Stimulated activated naive CD8-positive, alpha-beta T cell treated with anti-CD3 and anti-CD28 coated beads, Interleukin-15, Interleukin-2, amounts not matched to agents 100 ng/mL and 50 ng/mL, for 24 hours (primary cell): ENCODE measurements at regions not wholly inside any gene's neighbourhood (a gene's known extent, or its start where the extent isn't known, plus 50 kb on each side); places are given as distances from the start of the nearest gene placed in this dataset.

Source experiments
- H3K27ac Mint-ChIP-seq: one replicate; pipeline ENCODE4 v1.8.0; 2021; ENCODE audit warnings: mild to moderate bottlenecking, mixed read lengths
- H3K27me3 Mint-ChIP-seq: one replicate; pipeline ENCODE4 v1.8.0; 2021; ENCODE audit warnings: mixed read lengths
- H3K36me3 Mint-ChIP-seq: one replicate; pipeline ENCODE4 v1.8.0; 2021; ENCODE audit warnings: low read depth, mixed read lengths
- H3K4me1 Mint-ChIP-seq: one replicate; pipeline ENCODE4 v1.8.0; 2021; ENCODE audit warnings: low read depth, mixed read lengths
- H3K4me3 Mint-ChIP-seq: one replicate; pipeline ENCODE4 v1.8.0; 2021; ENCODE audit warnings: mild to moderate bottlenecking, mixed read lengths
- H3K9me3 Mint-ChIP-seq: one replicate; pipeline ENCODE4 v1.8.0; 2021; ENCODE audit warnings: mixed read lengths

- peaks cover 22% of the 10 kb centered on the region for H3K27me3 Mint-ChIP-seq
- H3K9me3 Mint-ChIP-seq = no peaks in the 10 kb centered on the region
- H3K36me3 Mint-ChIP-seq = no peaks in the 10 kb centered on the region
- peak overlapping the region; percentile 41 for H3K27ac Mint-ChIP-seq
- peak overlapping the region; percentile 74 for H3K4me3 Mint-ChIP-seq
- H3K4me1 Mint-ChIP-seq = peaks cover 47% of the 10 kb centered on the region
Measured at GRCh38 chr11:123303924-123304323, 108.9 kb upstream of the CLMP start.

DNA sequence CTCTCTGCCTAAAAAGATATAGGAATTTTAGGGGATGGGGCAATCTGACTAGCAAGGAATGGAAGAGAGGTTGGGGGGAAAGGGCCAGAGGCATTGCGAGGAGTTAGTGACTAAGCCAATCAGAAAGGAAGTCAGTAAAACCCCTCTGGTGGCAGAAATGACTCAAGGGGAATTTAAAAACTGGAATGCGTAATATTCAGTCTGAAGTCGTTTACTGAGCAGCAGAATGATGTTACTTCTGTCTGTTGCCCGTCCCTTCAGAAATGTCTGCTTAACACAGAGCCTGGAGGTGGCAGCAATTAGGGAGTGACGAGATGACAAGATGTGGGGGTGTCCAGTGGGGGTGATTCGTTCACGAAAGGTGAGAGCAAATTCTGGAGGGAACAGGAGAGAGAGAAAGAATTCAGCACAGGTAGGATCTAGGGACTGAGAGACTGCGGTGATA lies 107.7 kb upstream of the CLMP start:
- peak overlapping the region; percentile 74 for H3K4me3 Mint-ChIP-seq
- H3K4me1 Mint-ChIP-seq = peaks cover 47% of the 10 kb centered on the region
- peak overlapping the region; percentile 85 for H3K27ac Mint-ChIP-seq
- H3K9me3 Mint-ChIP-seq = no peaks in the 10 kb centered on the region
- H3K27me3 Mint-ChIP-seq = peaks cover 22% of the 10 kb centered on the region
- no peaks in the 10 kb centered on the region for H3K36me3 Mint-ChIP-seq

DNA sequence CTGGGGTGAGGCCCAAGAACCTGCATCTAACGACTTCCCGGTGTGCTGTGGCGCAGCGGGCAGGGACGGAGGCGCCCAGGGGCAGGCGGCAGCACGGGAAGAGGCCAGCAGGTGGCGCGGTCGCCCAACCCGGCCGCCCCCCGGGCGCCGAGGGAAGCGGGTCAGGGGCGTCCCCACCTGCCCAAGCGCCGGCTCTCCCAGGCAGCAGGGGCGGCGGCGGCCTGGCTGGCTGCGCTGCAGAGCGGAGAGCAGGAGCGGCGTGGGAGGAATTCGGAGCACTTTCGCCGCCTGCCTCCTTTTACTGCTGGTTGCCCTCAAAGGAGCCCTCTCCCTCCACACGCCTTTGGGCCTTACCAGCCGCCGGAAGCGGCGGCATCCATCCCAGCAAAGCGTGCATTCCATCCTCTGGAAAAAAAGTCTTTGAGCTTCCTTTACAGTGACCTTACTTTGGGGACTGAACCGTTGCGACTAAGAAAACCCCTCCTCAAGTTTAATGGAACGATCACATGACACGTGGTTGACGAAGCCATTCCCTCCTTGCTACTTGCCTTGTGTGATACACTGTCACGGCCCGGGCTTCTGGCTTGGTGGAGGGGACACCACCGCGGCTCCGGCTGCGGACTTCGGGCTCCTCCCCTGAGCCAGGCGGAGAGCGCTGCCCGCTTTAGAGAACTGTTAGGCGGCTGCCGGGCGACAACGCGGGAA lies 106.8 kb upstream of the CLMP start:
- Mint-ChIP-seq H3K27me3 (peaks cover 22% of the 10 kb centered on the region), H3K9me3 (no peaks in the 10 kb centered on the region), H3K27ac (peak overlapping the region; percentile 85), H3K36me3 (no peaks in the 10 kb centered on the region), H3K4me1 (peaks cover 47% of the 10 kb centered on the region), H3K4me3 (peak overlapping the region; percentile 56)

- H3K27ac Mint-ChIP-seq = no peak overlapping the region
- peaks cover 25% of the 10 kb centered on the region for H3K27me3 Mint-ChIP-seq
- no peak overlapping the region for H3K4me3 Mint-ChIP-seq
- H3K9me3 Mint-ChIP-seq = no peaks in the 10 kb centered on the region
- peaks cover 47% of the 10 kb centered on the region for H3K4me1 Mint-ChIP-seq
- no peaks in the 10 kb centered on the region for H3K36me3 Mint-ChIP-seq
Measured at GRCh38 chr11:123301013-123301591, 106.1 kb upstream of the CLMP start.

GRCh38 chr11:123299721-123300120 lies 104.7 kb upstream of the CLMP start:
- Mint-ChIP-seq H3K27ac (no peak overlapping the region), H3K27me3 (peaks cover 18% of the 10 kb centered on the region), H3K4me1 (peaks cover 41% of the 10 kb centered on the region), H3K4me3 (no peak overlapping the region), H3K36me3 (no peaks in the 10 kb centered on the region), H3K9me3 (no peaks in the 10 kb centered on the region)

DNA sequence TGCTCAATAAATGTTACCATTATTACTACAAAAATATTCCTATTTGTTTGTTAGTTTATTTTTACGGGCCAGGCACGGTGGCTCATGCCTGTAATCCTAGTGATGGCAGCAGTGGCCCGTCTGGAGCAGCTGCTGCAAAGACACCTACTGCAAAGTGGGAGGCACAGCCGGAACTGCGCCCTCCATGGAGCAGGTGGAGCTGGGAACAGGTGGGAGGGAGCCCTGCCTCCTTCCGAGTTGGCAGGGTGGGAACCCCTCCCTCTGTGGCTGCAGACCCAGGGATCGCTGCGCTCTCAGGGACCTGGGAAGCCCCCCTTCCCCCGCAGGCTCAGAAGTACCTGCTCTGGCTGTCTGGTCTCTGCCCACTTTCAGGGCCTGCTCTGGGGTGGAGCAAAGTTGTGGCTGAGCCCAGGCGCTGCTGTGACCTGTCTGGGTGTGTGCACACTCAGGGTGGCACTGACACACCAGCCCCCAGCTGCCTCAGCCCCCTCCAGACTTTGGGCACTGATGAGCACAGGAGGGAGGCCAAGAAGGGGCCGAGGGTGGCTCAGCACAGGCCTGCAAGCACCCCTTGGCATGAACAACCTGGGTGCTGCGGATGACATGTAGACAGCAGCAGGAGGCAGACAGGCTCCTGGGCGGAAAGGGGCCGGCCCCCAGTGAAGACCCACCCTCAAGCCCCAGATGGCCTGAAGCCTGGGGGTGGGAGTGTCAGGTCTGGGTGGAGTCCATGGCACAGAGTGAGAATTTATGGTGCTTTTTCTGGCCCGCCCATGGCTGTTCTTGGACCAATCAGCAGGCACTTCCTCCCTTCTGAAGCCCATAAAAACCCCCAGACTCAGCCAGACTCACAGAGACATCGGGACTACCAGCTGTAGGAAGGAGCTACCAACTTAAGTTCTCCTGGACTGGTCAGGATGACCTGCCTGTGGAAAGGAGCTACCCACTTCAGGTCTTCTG lies 103.7 kb upstream of the CLMP start:
- Mint-ChIP-seq H3K36me3 (no peaks in the 10 kb centered on the region), H3K9me3 (no peaks in the 10 kb centered on the region), H3K27me3 (peaks cover 9% of the 10 kb centered on the region), H3K4me3 (no peak overlapping the region), H3K4me1 (peaks cover 32% of the 10 kb centered on the region), H3K27ac (no peak overlapping the region)

GRCh38 chr11:123292647-123293046 lies 97.6 kb upstream of the CLMP start:
- Mint-ChIP-seq H3K27me3 (peaks cover 3% of the 10 kb centered on the region), H3K27ac (no peak overlapping the region), H3K9me3 (no peaks in the 10 kb centered on the region), H3K4me3 (no peak overlapping the region), H3K4me1 (no peaks in the 10 kb centered on the region), H3K36me3 (no peaks in the 10 kb centered on the region)

DNA sequence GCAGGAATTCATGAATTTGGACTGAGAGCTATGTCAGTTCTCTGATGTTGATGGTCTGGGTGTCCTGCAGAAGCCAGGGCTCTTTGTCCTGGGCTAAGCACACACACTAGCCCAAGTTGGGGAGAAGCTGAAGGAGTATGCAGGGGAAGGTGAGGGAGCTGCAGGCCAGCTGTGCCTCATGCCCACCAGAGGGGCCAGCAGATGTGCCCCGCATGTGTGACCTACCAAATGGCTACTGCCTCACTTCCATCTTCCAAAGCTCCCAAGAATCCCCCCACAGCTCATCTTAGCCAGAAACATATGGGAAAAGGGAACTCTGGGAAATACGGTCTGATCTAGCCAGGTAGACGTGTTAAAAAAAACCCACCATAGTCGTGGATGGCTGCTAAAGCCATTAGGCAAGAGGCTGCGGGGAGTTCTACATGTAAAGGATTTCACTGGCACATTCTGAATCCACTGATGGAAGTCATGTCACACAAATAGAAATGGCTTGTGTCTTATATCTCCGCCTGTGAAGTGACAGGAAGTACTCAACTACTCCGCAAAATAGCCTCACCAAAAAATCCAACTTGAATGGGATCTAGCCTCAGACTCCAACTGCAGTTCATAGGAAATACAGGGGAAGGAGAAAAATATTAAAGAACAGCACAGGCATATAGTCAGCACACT lies 96.3 kb upstream of the CLMP start:
- Mint-ChIP-seq H3K4me3 (no peak overlapping the region), H3K36me3 (no peaks in the 10 kb centered on the region), H3K27ac (no peak overlapping the region), H3K4me1 (no peaks in the 10 kb centered on the region), H3K9me3 (no peaks in the 10 kb centered on the region), H3K27me3 (peaks cover 4% of the 10 kb centered on the region)

DNA sequence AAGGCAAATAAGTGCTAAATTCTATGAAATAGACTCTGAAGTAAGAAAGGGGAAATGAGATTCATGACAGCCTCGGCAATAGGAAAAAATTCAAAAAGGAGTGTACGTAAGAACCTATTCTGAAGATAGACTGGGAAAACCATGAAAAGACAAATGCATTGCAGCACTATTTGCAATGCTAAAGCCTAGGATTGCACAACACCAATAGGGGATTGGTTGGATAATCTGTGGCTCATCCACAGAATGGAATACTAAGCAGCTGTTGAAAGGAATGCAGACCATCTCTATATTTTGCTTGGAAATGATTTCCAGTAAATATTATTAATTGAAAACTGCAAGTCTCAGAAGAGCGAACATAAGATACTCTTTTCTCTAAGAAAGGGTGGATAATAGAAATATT lies 91.7 kb upstream of the CLMP start:
- no peaks in the 10 kb centered on the region for H3K9me3 Mint-ChIP-seq
- H3K36me3 Mint-ChIP-seq = no peaks in the 10 kb centered on the region
- peaks cover 15% of the 10 kb centered on the region for H3K27me3 Mint-ChIP-seq
- no peak overlapping the region for H3K4me3 Mint-ChIP-seq
- H3K27ac Mint-ChIP-seq = no peak overlapping the region
- no peaks in the 10 kb centered on the region for H3K4me1 Mint-ChIP-seq

GRCh38 chr11:123286255-123286654 lies 91.2 kb upstream of the CLMP start:
- Mint-ChIP-seq H3K4me1 (no peaks in the 10 kb centered on the region), H3K27me3 (peaks cover 19% of the 10 kb centered on the region), H3K27ac (no peak overlapping the region), H3K4me3 (no peak overlapping the region), H3K9me3 (no peaks in the 10 kb centered on the region), H3K36me3 (no peaks in the 10 kb centered on the region)

DNA sequence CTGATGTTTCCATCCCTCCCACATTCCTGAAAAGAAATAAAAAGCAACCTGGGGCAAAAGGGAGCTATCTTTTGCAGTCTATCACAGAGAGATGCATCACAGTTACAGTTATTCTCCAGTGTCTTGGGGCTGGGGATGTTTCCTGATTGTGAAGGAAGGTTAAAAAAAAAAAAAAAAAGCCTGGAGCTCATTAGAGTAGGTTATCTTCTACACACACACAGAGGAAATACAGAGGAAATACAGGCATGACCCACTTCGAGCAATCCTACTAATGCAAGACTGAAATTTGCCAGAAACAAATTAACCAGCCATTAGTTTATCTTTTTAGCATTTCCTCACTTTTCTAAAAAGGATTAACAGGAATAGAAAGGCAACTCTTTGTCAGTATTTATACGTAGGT lies 89.4 kb upstream of the CLMP start:
- Mint-ChIP-seq H3K4me1 (no peaks in the 10 kb centered on the region), H3K9me3 (no peaks in the 10 kb centered on the region), H3K27ac (no peak overlapping the region), H3K4me3 (no peak overlapping the region), H3K27me3 (peaks cover 24% of the 10 kb centered on the region), H3K36me3 (no peaks in the 10 kb centered on the region)

DNA sequence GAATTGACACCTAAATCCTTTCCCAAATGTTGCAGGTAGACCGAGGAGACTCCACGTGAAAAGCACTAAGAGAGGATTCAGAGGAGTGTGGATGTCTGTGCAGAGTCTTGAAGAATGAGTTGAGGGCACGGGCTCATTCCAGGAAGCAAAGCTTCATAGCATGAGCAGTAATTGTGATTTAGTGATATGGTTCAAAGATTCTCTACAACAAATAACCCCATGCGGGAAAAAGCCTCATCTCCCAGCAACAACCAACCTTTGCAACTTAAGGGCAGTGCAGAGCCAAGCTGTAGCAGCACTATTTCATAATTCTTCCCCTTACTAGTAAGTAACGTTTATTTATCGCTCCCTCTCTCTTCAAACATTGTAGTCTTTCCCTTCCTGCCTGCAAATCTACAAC lies 87.5 kb upstream of the CLMP start:
- peaks cover 28% of the 10 kb centered on the region for H3K27me3 Mint-ChIP-seq
- H3K27ac Mint-ChIP-seq = no peak overlapping the region
- H3K4me1 Mint-ChIP-seq = no peaks in the 10 kb centered on the region
- no peaks in the 10 kb centered on the region for H3K36me3 Mint-ChIP-seq
- no peak overlapping the region for H3K4me3 Mint-ChIP-seq
- no peaks in the 10 kb centered on the region for H3K9me3 Mint-ChIP-seq

GRCh38 chr11:123273616-123274015 lies 78.6 kb upstream of the CLMP start:
- Mint-ChIP-seq H3K27ac (no peak overlapping the region), H3K36me3 (no peaks in the 10 kb centered on the region), H3K9me3 (no peaks in the 10 kb centered on the region), H3K4me3 (no peak overlapping the region), H3K4me1 (no peaks in the 10 kb centered on the region), H3K27me3 (peaks cover 4% of the 10 kb centered on the region)

DNA sequence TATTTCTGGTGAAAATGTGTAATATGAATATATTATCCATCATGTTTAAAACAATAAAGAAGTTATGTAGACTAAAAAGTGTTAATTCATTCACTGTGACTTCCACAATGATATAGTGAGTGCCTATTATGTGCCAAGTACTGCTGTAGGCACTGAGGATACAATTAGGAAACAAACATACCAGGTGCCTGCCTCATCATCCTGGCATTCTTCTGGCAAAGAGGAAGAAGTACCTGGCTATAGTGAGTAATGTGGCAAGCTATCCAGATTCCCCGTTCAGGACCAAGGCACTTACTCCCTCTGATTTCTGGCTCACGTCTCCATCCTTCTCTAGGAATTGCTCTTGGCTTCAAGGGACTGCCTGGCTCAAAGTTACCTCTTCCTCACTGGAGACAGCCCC lies 77.5 kb upstream of the CLMP start:
- Mint-ChIP-seq H3K27me3 (no peaks in the 10 kb centered on the region), H3K4me3 (no peak overlapping the region), H3K4me1 (no peaks in the 10 kb centered on the region), H3K36me3 (no peaks in the 10 kb centered on the region), H3K9me3 (no peaks in the 10 kb centered on the region), H3K27ac (no peak overlapping the region)

- H3K4me1 Mint-ChIP-seq = no peaks in the 10 kb centered on the region
- no peaks in the 10 kb centered on the region for H3K9me3 Mint-ChIP-seq
- H3K27me3 Mint-ChIP-seq = peaks cover 10% of the 10 kb centered on the region
- no peak overlapping the region for H3K4me3 Mint-ChIP-seq
- H3K27ac Mint-ChIP-seq = no peak overlapping the region
- H3K36me3 Mint-ChIP-seq = no peaks in the 10 kb centered on the region
Measured at GRCh38 chr11:123268156-123268555, 73.1 kb upstream of the CLMP start.
